ENCODE measurements at regions not wholly inside any gene's neighbourhood (a gene's known extent, or its start where the extent isn't known, plus 50 kb on each side); places are given as distances from the start of the nearest gene placed in this dataset.

DNA sequence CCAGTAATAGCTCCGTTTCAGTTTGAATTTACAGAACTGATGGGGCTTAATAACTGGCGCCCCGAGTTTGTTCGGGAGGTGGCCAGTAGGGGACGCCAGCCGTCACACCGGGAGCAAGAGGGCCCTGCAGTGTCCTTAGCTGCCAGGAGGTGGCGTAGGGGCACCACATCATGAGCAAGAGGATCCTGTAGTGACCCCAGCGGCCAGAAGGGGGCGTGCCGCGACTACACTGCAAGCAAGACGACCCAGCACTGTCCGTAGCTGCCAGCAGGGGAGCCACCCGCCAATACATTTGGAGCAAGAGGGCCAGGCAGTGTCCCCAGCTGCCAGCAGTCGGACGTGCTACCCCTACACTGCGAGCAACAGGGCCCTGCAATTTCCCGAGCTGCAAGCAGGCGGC, 663.7 kb upstream of the B3GAT1 start:
- DNase-seq (ENCODE audit: low read depth) = peak; percentile 5

DNA sequence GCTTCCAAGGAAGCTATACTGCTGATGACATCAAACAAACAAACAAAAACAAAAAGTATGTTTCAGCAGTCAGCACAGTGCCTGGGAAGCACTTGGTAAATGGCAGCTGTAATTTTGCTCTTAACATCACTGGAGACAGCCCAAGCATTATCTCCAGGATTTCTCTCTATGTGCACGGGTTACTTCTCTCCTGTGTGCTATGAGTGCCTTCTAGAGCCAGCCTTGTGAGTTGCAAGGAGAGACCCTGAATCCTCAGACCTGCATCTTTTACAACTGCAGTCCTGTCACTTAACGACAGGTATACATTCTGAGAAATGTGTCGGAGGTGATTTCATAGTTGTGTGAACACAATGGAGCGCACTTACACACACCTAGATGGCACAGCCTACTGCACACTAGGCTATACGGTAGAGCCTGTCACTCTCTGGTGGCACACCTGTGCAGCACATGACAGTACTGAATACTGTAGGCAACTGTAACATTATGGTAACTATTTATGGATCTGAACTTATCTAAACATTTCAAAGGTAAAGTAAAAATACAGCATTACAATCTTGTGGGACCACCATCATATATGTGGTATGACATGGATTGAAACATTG, 662.5 kb upstream of the B3GAT1 start:
- DNase-seq (ENCODE audit: low read depth) = no peak

DNA sequence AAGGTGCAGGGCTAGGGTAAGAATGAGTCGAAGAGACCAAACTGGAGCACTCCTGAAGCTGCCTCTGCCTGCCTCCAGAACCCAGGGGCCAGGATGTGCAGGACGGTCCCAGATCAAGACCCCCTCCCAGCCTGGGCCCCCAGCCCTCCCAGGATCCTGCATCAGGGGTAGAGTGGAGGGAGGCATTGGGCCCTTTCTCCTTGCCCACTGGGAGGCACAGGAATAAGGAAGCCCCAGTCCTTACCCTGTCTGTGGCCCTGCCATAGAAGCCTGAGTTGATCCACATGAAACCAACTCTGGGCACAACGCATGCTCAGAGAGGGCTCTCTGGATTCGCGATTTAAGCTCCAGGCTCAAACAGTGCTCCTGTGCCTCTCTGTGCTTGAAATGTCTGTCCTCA, 661.8 kb upstream of the B3GAT1 start:
- no peak for DNase-seq (ENCODE audit: low read depth)

DNA sequence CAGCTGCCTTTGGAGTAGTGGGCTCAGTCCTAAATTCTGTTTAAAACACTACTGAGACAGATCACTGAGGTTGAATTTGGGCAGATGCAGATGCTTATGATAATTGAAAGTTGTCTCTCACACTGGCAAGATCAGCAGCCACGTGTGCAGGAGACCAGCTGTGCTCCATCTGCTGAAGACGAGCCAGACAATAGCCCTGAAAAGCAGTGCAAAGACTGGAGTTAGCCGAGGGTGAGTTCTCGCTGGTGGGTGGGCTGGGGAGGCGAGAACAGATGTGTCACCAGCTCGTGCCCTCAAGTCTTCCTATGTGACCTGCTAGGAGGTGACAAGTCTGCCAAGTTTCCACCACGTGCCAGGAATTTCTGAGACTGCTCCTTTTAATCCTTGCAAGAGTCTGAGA, 661.3 kb upstream of the B3GAT1 start:
- DNase-seq (ENCODE audit: low read depth) = no peak

DNA sequence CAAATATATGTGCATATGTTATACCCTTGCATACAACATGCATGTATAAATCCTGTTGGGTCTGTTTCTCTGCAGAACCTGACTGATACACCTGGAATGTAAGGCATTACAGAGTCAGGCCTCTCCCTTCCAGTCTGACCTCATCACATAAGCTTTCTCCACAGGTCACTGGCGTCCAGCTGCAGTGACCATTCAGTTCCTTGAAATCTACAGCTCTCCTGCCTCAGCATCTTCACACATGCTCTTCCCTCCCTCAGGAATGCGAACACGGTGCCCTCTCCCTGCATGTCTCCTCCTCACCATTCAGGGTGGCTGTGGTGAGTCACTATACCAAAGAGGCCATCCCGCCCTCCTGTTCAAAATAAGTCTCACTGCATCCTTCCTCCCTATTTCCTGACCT, 657.8 kb upstream of the B3GAT1 start:
- DNase-seq (ENCODE audit: low read depth) = no peak

DNA sequence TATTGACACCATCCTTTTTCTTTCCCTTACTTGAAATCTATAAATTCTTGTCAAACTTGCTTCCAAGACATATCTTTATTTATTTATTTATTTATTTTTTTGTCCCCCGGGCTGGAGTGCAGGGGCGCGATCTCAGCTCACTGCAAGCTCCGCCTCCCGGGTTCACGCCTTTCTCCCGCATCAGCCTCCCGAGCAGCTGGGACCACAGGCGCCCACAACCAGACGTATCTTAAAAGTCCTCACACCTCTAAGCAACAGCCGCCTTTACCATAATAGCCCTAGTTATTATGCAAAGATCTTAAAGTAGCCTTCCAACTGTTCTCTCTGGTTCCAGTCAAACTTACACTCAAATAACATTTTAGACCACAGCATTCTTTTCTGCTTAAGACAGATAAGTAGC, 657.0 kb upstream of the B3GAT1 start:
- no peak for DNase-seq (ENCODE audit: low read depth)

DNA sequence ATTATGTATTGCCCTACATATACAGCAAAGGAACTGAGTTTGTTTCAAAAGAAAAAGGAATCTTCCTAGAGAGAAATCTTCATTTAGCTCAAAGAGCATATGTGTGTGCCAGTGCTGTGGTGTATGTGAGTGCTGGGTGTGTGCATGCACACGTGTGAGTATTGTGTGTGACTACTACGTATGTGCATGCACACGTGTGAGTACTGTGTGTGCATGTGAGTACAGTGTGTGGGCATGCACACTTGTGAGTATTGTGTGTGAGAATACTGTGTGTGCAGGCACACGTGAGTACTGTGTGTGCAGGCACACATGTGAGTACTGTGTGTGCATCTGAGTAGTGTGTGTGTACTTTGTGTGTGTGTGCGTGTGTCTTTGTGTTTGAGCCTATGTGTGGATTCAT, 651.0 kb upstream of the B3GAT1 start:
- no peak for DNase-seq (ENCODE audit: low read depth)

DNA sequence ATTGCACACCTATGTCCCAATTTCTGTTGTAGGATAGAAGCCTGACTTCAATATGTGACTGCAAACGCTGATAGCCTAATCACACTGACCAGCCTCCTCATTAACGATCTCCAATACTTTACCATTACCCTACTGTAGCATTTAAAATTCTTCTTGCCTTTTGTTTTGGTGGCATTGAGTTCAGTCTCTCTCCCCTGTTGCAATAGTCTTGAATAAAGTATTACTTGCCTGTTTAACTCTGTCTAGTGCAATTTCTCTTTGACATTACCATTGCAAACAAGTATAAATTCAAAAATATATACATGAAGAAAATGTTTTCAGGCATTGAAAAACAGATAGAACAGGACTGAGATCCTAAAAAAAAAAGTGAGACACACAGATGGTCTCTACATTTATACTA, 649.1 kb upstream of the B3GAT1 start:
- DNase-seq (ENCODE audit: low read depth) = no peak

DNA sequence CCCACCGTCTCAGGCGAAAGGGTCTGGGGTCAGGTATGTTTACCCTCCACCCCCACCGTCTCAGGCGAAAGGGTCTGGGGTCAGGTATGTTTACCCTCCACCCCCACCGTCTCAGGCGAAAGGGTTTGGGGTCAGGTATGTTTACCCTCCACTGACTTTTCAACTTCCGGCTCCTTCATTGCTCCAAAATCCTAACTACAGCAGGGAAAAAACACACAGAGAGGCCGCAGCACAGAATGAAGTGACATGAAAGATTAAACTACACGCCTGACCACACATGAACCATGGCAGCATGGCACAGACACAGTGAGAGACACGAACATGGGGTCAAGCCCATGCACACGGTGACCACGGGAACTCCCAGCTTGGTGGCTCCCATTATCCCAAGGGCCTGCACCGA, 634.9 kb upstream of the B3GAT1 start:
- DNase-seq (ENCODE audit: low read depth) = no peak

DNA sequence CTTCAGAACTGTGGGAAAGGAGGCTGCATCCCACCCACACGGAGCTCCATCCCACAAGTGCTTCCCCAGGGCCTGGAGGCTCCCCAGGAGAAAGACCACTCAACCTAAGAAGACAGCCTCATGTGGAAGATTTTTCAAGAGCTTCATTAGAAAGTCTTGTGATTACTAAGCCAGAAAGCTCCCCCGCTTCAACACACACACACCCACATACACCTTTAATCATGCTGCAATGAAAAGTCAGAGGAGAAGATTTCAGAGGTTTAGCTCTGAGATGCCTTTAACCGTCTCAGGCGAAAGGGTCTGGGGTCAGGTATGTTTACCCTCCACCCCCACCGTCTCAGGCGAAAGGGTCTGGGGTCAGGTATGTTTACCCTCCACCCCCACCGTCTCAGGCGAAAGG, 634.5 kb upstream of the B3GAT1 start:
- DNase-seq (ENCODE audit: low read depth) = no peak

DNA sequence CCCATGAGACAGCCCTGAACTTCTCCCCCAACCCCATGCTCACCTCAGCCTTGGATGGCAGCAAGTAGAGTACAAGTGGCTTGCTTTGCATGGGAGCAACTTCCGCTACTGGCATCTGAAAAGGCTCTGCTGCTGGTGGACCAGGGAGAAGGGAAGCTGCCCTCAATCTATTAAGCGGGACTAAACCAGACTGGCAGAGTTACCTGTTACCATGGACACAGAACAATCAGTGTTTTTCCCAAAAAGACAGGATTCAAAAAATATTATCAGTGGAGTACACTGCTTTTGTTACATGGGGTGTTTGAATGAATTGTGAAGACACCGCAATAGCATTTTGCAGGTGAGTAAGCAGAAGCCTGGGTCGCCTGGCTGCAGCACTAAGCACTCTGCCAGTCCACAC, 631.4 kb upstream of the B3GAT1 start:
- DNase-seq (ENCODE audit: low read depth) = no peak

DNA sequence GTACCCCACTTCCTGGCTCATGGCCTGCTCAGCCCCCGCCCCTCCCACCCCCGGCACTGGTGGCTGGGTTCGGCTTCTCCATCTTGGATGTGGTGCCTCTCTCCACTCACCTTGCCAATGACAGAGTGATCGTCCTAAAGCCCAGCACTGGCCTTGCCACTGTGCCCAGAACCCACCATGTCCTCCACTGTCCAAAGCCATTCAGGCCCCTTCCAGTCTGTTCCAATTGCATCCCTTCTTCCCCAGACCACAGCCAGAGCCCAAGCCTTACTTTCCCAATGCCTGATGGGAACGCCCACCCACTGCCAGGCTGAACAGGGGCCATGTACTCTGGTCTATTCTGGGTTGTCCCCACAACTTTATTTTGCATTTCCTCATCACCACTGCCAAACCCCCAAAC, 625.8 kb upstream of the B3GAT1 start:
- DNase-seq (ENCODE audit: low read depth) = no peak

DNA sequence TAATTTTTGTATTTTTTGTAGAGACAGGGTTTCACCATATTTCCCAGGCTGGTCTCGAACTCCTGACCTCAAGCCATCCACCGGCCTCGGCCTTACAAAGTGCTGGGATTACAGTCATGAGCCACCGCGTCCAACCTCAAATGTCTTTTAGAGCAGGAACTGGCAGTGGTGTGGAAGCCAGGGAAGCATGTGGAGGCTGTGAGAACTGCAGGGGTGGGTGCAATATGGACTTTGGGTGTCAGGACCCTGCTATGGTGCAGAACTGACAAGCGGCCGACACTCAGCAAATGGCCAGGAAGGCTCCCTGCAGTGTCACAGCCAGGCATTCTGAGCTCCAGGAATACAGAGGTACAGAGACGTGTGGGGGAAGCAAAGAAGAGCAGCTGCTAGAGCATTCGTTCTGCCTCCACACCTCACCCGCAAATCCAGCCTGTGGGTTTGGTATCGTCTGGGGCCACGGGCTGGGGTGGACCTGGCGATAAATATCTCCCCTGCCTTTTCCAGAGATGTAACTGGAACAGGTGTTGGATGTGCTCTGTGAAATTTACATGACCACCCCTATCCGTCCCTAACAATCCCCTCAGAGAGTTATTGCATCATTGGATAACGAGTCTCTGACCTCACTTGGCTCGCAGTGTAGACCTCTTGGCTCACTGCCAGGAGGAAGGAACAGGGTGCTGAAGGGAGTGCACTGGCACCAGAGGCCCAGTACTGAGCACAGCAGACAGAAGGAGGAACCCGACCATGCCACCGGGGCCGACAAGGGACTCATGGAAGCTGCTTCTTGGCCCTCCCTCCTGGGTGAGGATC, 624.7 kb upstream of the B3GAT1 start:
- no peak for DNase-seq (ENCODE audit: low read depth)

DNA sequence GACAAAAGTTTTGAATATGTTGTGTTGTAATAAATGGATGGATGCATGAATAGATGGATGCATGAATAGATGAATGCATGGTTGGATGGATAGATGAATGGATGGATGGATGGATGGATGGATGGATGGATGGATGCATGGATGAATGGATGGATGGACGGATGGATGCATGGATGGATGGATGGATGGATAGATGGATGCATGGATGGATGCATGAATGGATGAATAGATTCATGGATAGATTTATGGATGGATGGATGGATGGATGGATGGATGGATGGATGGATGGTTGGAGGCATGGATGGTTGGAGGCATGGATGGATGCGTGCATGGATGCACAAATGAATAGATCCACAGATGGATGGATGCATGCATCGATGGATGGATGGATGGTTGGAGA, 623.2 kb upstream of the B3GAT1 start:
- no peak for DNase-seq (ENCODE audit: low read depth)

DNA sequence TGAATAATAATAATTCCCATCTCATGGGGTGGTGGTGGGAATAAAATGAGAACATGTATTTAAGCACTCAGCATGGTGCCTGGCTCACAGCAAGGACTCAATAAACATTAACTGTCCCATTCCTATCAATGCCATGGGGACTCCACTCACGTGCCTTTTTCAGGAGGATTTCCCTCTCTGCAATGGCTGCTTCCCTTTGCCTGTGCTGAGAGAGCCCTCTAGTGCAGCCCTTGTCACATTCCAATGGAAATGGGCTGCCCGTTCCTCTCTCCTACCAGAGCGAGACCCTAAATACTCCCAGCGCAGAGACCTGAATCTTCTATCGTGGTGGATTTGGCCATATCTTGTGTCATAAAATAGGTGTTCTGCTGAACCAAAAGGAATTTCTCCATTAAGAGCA, 621.5 kb upstream of the B3GAT1 start:
- DNase-seq (ENCODE audit: low read depth) = no peak

DNA sequence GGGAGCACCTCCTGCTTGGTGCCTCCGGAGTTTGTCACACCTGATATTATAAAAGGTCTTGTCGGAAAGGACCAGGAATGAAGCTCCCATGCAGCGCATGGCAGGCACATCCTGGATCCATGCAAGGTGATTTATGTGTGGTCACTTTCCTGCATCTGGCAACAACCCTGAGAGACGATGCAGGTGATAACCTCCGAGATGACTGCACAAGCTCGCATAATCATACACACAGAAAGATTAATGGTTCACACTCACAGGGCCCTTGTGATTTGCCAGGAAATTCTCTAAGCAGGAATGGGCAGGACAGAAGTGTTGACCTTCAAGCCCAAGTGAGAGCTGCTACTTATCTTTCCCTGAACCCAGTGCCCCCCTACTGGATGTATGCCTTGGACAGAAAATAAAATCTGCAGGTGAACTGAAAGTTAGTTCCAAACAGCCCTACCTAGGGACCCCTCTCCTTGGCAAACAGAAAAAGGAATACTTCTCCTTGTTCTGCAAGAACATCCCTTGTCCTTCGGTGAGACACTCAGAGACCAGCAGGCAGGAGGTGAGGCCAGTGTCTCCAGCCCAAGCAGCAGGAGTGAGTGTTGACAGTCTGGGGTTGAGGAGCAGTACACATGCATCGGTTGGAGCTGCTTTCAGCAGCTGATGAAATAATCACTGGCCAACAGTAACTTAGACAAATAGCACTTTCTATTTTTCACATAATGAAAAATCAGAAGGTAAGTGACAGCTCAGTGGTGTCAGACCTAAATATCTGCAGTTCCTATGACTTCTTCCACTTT, 619.4 kb upstream of the B3GAT1 start:
- DNase-seq (ENCODE audit: low read depth) = no peak

DNA sequence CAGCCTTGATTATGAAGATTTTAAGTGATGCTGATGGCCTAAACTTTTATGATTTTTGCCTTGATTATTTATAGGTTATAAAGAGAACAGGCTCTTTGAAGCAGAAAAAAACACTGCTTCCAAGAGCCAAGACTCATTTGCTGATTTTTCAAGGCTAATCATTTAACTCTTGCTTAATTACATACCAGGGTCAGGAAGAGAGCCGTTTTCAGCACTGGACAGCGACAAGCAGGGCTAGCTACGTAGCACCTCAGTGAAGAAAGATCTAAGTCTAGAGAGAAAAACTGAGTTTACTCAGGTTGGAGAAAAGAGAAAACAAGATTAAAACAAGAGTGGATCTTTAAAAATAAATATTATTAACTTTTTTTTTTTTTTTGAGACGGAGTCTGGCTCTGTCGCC, 615.4 kb upstream of the B3GAT1 start:
- DNase-seq (ENCODE audit: low read depth) = no peak

DNA sequence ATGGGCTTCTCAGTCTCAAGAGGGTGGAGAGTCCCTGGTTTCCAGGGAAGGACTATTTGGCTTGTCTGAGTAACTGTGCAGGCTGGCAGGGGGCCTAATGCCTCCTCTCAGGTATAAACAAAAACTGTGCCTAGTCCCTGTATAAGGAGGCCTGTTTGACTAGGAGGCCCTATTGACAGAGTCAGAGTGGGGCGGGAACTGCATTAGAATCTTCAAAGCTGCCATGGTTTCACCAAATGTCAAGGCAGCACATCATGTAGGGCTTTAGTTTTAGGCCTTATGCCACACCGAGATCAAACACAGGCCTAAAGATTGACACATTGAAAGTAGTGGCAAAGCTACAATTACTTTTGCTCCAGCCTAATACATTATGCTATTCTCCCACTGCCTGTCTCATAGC, 611.5 kb upstream of the B3GAT1 start:
- DNase-seq (ENCODE audit: low read depth) = no peak

DNA sequence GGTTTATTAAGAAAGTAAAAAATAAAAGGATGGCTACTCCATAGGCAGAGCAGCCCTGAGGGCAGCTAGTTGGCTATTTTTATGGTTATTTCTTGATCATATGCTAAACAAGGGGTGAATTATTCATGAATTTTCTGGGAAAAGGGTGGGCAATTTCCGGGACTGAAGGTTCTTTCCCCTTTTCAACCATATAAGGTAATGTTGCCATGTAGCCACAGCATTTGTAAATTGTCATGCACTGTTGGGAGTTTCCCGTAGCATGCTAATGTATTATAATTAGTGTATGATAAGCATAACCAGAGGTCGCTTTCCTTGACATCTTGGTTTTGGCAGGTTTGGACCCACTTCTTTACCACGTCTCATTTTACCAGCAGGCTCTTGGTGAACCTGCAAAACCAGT, 610.4 kb upstream of the B3GAT1 start:
- DNase-seq (ENCODE audit: low read depth) = no peak

DNA sequence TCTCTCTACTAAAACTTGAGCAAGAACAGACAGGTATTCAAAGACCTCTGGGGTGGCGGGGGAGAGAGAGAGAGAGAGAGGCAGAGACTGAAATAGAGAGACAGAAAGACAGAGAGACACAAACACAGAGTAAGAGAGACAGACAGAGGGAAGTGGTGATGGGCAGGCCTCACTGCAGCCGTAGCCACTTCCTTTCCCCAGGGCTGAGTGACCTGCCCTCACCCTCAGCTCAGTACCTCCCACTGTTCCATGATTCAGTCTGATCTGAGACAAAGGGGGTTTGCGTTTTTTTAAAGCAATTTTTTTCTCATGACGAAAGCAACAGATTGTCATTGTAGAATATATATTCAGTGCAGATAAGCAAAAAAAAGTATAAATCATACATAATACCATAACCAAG, 607.9 kb upstream of the B3GAT1 start:
- no peak for DNase-seq (ENCODE audit: low read depth)

DNA sequence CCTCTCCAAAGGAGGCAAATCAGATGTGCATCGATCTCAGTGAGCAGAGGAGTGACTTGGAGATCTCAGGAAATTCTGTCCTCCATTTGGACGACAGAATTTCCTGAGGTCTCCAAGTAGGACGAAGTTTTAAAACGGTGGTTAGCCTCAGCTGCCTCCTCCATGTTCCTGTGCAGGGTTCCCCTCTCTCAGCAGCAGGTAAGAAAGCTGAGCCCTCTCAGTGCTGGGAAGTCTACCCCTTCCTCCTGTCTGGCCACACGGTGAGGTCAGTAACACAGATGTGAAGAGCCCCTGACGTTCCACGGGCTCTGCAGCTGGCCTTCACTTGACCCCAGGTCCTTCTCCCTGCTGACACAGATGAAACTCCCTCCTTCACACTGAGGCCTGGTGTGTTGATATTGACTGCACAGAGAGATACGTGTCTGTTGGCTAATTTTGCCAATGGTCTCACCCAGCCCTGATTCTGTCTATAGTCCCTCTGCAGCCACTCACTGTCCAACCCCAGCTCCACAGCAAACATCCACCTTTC, 607.4 kb upstream of the B3GAT1 start:
- DNase-seq (ENCODE audit: low read depth) = no peak

DNA sequence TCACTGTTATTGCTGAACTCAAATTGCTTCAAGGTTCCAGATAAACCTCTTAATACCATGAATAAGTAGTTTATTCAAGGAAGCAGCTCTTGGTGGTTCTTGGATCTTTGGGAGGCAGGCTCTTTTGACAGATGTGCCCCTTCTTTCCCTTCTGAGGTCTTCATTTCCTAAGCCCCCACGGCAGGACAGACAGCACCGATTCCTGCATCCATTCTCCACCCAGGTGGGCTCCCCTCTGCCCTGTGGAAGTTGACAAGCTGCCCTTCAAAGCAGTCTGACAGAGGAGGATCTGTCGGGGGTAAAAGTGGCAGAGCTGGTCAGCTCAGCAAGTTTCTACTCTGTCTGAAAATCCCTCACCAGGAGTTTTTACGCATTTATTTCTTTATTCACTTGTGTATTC, 605.3 kb upstream of the B3GAT1 start:
- no peak for DNase-seq (ENCODE audit: low read depth)

DNA sequence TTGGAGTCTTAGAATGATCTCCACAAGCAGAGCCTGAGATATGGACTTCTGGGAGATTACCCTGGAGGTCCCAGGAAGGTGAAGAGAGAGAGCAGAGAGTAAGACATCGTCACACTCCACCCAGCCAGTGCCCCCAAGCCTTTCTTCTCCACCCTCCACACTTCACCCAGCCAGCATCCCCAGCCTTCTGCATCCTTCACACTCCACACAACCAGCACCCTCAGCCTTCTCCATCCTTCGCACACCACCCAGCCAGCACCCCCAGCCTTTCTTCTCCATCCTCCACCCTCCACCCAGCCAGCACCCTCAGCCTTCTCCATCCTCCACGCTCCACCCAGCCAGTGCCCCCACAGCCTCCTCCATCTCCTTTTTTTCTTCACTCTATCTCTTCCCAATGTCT, 603.9 kb upstream of the B3GAT1 start:
- DNase-seq (ENCODE audit: low read depth) = no peak

Data from fibroblast of the conjunctiva (primary cell).